CD14-positive monocyte (primary cell): ENCODE measurements at regions not wholly inside any gene's neighbourhood (a gene's known extent, or its start where the extent isn't known, plus 50 kb on each side); places are given as distances from the start of the nearest gene placed in this dataset.
"Not testable (repeated sequence)": the region's sequence is repeated elsewhere in the genome, so short reads cannot be mapped to it uniquely, and the experiment has no call there.

Experiments used
- DNase-seq, 3 donors: peaks; one replicate each; pipeline ENCODE4 v3.0.0-alpha.2; 2011 to 2022
- H2AFZ ChIP-seq: 2 replicates; pipeline ENCODE4 v1.6.0; 2012; ENCODE audit warnings: mild to moderate bottlenecking, low read depth, low read length, inconsistent platforms; ENCODE audit not compliant: insufficient read depth, poor library complexity, severe bottlenecking
- H3K27ac ChIP-seq, 2 donors: 1 replicate in 1 of 2; 2 replicates in 1 of 2; pipeline ENCODE4 v1.5.1; 2012 to 2013; ENCODE audit warnings: low read length in 2 of 2, control low read depth in 1 of 2, inconsistent platforms in 1 of 2, low read depth in 1 of 2, mild to moderate bottlenecking in 1 of 2
- H3K27me3 ChIP-seq, 2 donors: one replicate each; pipeline versions ENCODE4 v1.6.0 to v1.6.1; 2011 to 2013; ENCODE audit warnings: low read length in 2 of 2; ENCODE audit not compliant: control insufficient read depth in 2 of 2, insufficient read depth in 2 of 2
- H3K36me3 ChIP-seq, 2 donors: replicated peaks in 1 of 2; 1 replicate in 1 of 2; 2 replicates in 1 of 2; pipeline versions ENCODE4 v1.5.1 to v1.6.1; 2012 to 2013; ENCODE audit warnings: low read length in 2 of 2, control low read depth in 1 of 2, inconsistent platforms in 1 of 2, mild to moderate bottlenecking in 1 of 2; ENCODE audit not compliant: insufficient read depth in 2 of 2, control insufficient read depth in 1 of 2
- H3K4me1 ChIP-seq, 2 donors: 1 replicate in 1 of 2; 2 replicates in 1 of 2; pipeline versions ENCODE4 v1.5.1 to v1.6.1; 2012 to 2013; ENCODE audit warnings: low read length in 2 of 2, control low read depth in 1 of 2, inconsistent platforms in 1 of 2, mild to moderate bottlenecking in 1 of 2, moderate library complexity in 1 of 2; ENCODE audit not compliant: insufficient read depth in 2 of 2, control insufficient read depth in 1 of 2
- H3K4me2 ChIP-seq: replicated peaks from 2 replicates; pipeline ENCODE3; 2012; ENCODE audit warnings: low read length, moderate library complexity, mild to moderate bottlenecking; ENCODE audit not compliant: poor library complexity, severe bottlenecking; ENCODE audit errors: extremely low read depth
- H3K4me3 ChIP-seq, 3 experiments: fragments of 200-600 bp in 1 of 3; sonication (generic) in 1 of 3; replicated peaks in 1 of 3; 1 replicate in 2 of 3; 2 replicates in 1 of 3; pipeline ENCODE4 v1.5.1; 2011 to 2013; ENCODE audit warnings: low read length in 3 of 3, mild to moderate bottlenecking in 3 of 3, control low read depth in 2 of 3, low read depth in 2 of 3, inconsistent platforms in 1 of 3, moderate library complexity in 1 of 3
- H3K79me2 ChIP-seq: 2 replicates; pipeline ENCODE4 v1.6.0; 2012; ENCODE audit warnings: mild to moderate bottlenecking, control low read depth, inconsistent platforms, low read length, moderate library complexity; ENCODE audit not compliant: insufficient read depth
- H3K9ac ChIP-seq: 2 replicates; pipeline ENCODE4 v1.6.0; 2017; ENCODE audit warnings: low read length, mild to moderate bottlenecking; ENCODE audit not compliant: insufficient read depth, poor library complexity, severe bottlenecking
- H3K9me3 ChIP-seq, 2 donors: replicated peaks in 1 of 2; 1 replicate in 1 of 2; 2 replicates in 1 of 2; pipeline versions ENCODE4 v1.5.1 to v1.6.1; 2012 to 2013; ENCODE audit warnings: low read length in 2 of 2, control low read depth in 1 of 2; ENCODE audit not compliant: control insufficient read depth in 1 of 2, insufficient read depth in 1 of 2
- H4K20me1 ChIP-seq: 2 replicates; pipeline ENCODE4 v1.6.0; 2012; ENCODE audit warnings: mild to moderate bottlenecking, low read length, control low read depth, moderate library complexity; ENCODE audit not compliant: insufficient read depth
- H3K27ac Mint-ChIP-seq, 7 donors: one replicate each; pipeline ENCODE4 v1.8.0; 2020; ENCODE audit warnings: mild to moderate bottlenecking in 7 of 7, mixed read lengths in 7 of 7, moderate library complexity in 6 of 7, inconsistent platforms in 2 of 7
- H3K27me3 Mint-ChIP-seq, 3 donors: one replicate each; pipeline ENCODE4 v1.8.0; 2021 to 2022; ENCODE audit warnings: low read depth in 3 of 3, mild to moderate bottlenecking in 3 of 3, mixed read lengths in 3 of 3, moderate library complexity in 3 of 3, inconsistent platforms in 1 of 3
- H3K36me3 Mint-ChIP-seq, 2 donors: one replicate each; pipeline ENCODE4 v1.8.0; 2020; ENCODE audit warnings: mixed read lengths in 2 of 2, inconsistent platforms in 1 of 2, mild to moderate bottlenecking in 1 of 2
- H3K4me1 Mint-ChIP-seq: one replicate; pipeline ENCODE4 v1.8.0; 2020; ENCODE audit warnings: mild to moderate bottlenecking, mixed read lengths
- H3K4me3 Mint-ChIP-seq, 2 donors: one replicate each; pipeline ENCODE4 v1.8.0; 2020; ENCODE audit warnings: mild to moderate bottlenecking in 2 of 2, mixed read lengths in 2 of 2, moderate library complexity in 1 of 2
- H3K9me3 Mint-ChIP-seq, 7 donors: one replicate each; pipeline ENCODE4 v1.8.0; 2020 to 2022; ENCODE audit warnings: mixed read lengths in 7 of 7, mild to moderate bottlenecking in 6 of 7, moderate library complexity in 6 of 7, inconsistent platforms in 2 of 7
- WGBS: methylation state at CpG from one replicate; pipeline ENCODE4 v1.1.5; 2013; ENCODE audit warnings: missing lambda C conversion rate; ENCODE audit not compliant: insufficient coverage; 5-methylcytosine and 5-hydroxymethylcytosine counted together
- intact Hi-C, 2 donors: fragments of 100-400 bp; cut with micrococcal nuclease; formaldehyde crosslinking; loops; one replicate each; pipeline versions ENCODE4 v1.15.0 to v1.15.1; 2023

GRCh38 chr16:18725321-18725720 is 64.8 kb downstream of the RPS15A start:
- H3K27me3 ChIP-seq, H3K4me1 ChIP-seq, H3K9me3 ChIP-seq, H3K9me3 Mint-ChIP-seq, H3K9ac ChIP-seq, H3K4me2 ChIP-seq, H2AFZ ChIP-seq, H3K4me3 Mint-ChIP-seq, H3K4me3 ChIP-seq, H3K4me1 Mint-ChIP-seq, intact Hi-C loops, H4K20me1 ChIP-seq, H3K27me3 Mint-ChIP-seq, H3K36me3 Mint-ChIP-seq, H3K27ac ChIP-seq, H3K27ac Mint-ChIP-seq, H3K36me3 ChIP-seq, DNase-seq, H3K79me2 ChIP-seq: not testable (repeated sequence)
- WGBS: no CpG with 5 or more reads among the region's 6 CpGs

GRCh38 chr16:18719978-18720377 is 70.2 kb downstream of the RPS15A start:
- H3K36me3 Mint-ChIP-seq, H3K4me3 Mint-ChIP-seq, H3K79me2 ChIP-seq, H3K27me3 Mint-ChIP-seq, H3K4me3 ChIP-seq, H3K9me3 ChIP-seq, H3K4me1 Mint-ChIP-seq, H2AFZ ChIP-seq, H3K36me3 ChIP-seq, intact Hi-C loops, H3K9ac ChIP-seq, H3K9me3 Mint-ChIP-seq, H3K27ac Mint-ChIP-seq, DNase-seq, H3K27me3 ChIP-seq, H3K27ac ChIP-seq, H3K4me2 ChIP-seq, H4K20me1 ChIP-seq, H3K4me1 ChIP-seq: not testable (repeated sequence)
- no CpG with 5 or more reads among the region's 6 CpGs for WGBS

- H3K4me3 Mint-ChIP-seq, H3K9me3 Mint-ChIP-seq, H3K9me3 ChIP-seq, H3K27ac ChIP-seq, H3K27me3 ChIP-seq, H3K27me3 Mint-ChIP-seq, H3K4me1 Mint-ChIP-seq, DNase-seq, intact Hi-C loops, H3K4me1 ChIP-seq, H3K36me3 ChIP-seq, H3K36me3 Mint-ChIP-seq, H3K27ac Mint-ChIP-seq, H3K9ac ChIP-seq, H4K20me1 ChIP-seq, H3K4me2 ChIP-seq, H3K79me2 ChIP-seq, H3K4me3 ChIP-seq, H2AFZ ChIP-seq: not testable (repeated sequence)
- no CpG with 5 or more reads among the region's 14 CpGs for WGBS
These were observed 77.6 kb downstream of the RPS15A start for GRCh38 chr16:18712580-18712979.

GRCh38 chr16:18710659-18711058 is 79.5 kb downstream of the RPS15A start:
- H4K20me1 ChIP-seq: not testable (repeated sequence)

More at GRCh38 chr16:18710659-18711058, 79.5 kb downstream of the RPS15A start:
- H3K9me3 Mint-ChIP-seq, H3K36me3 Mint-ChIP-seq, H3K4me2 ChIP-seq, DNase-seq, H3K4me1 ChIP-seq, intact Hi-C loops, H3K9me3 ChIP-seq, H3K36me3 ChIP-seq, H3K27ac Mint-ChIP-seq, H3K27me3 ChIP-seq, H3K79me2 ChIP-seq, H3K4me1 Mint-ChIP-seq, H3K9ac ChIP-seq, H3K27me3 Mint-ChIP-seq, H3K4me3 Mint-ChIP-seq, H3K27ac ChIP-seq, H2AFZ ChIP-seq, H3K4me3 ChIP-seq: not testable (repeated sequence)
- no CpG with 5 or more reads among the region's 4 CpGs for WGBS
